ENCODE measurements at regions not wholly inside any gene's neighbourhood (a gene's known extent, or its start where the extent isn't known, plus 50 kb on each side); places are given as distances from the start of the nearest gene placed in this dataset.

DNA sequence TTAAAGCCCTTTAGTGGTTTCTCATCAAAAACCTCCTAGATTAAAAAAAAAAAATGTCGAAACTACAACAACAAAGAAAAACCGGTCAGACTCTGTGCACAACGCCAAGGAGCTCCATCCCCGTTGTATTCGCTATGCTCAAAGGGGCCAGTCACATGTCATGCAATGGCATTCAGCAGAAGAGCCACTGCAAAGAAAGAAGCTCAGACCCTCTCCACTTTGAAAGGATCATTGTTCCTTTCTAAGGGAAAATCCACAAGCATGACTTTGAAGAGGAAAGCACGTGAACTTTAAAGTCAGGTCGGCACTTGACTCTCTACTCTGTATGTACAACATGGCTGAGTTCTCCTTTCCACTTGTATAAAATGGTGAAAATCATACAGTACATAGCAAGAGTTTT, 655.6 kb downstream of the ETS1 start:
- H3K4me3 ChIP-seq (ENCODE audit: low read depth, low read length), result no peak overlapping the region
- no peak for DNase-seq (ENCODE audit: low read depth)
- TF ChIP-seq, protein P1, sequence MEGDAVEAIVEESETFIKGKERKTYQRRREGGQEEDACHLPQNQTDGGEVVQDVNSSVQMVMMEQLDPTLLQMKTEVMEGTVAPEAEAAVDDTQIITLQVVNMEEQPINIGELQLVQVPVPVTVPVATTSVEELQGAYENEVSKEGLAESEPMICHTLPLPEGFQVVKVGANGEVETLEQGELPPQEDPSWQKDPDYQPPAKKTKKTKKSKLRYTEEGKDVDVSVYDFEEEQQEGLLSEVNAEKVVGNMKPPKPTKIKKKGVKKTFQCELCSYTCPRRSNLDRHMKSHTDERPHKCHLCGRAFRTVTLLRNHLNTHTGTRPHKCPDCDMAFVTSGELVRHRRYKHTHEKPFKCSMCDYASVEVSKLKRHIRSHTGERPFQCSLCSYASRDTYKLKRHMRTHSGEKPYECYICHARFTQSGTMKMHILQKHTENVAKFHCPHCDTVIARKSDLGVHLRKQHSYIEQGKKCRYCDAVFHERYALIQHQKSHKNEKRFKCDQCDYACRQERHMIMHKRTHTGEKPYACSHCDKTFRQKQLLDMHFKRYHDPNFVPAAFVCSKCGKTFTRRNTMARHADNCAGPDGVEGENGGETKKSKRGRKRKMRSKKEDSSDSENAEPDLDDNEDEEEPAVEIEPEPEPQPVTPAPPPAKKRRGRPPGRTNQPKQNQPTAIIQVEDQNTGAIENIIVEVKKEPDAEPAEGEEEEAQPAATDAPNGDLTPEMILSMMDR (IDR thresholded peaks at IDR 0.05; ENCODE audit: low read depth, low read length, missing control alignments), result no peak

DNA sequence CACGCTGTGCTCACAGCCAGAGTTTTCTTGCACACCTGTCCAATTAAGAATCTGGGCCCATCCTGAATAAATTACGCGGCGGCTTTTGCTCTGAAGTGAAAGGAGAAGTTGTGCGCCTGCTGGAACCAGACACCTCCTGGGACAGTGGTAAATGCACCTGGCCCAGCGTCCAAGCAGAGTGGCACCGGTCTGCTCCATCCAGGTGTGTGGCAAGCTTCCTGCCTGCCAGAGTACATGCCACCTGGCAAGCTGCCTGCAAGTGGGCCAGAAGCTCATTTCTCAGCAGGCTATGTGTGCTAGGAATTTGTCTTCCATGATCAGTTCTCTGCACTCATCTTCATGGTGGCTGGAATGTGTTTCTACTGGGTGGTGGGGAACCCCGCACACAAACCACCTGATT, 660.6 kb downstream of the ETS1 start:
- no peak overlapping the region for H3K4me3 ChIP-seq (ENCODE audit: low read depth, low read length)
- no peak for DNase-seq (ENCODE audit: low read depth)
- TF ChIP-seq, protein P1 (IDR thresholded peaks at IDR 0.05; ENCODE audit: low read depth, low read length, missing control alignments), result no peak

DNA sequence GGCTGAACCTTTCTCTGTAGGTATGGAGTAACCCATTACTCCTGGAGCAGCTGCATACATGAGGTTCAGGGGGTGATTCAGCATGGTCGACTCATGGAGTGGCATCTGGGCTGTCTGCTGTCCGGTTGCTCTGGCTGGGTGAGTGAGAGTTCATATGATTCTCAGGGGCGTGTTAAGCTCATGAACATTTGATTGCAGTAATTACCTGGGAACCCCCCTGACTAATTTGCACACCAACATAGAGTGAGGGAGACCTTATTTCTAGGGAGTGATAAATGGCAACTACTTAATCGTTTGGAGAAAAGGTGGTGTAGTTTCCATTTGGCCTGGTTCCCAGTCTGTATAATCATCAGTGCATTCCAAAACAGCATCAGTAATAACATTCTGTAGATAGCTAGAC, 661.9 kb downstream of the ETS1 start:
- no peak for DNase-seq (ENCODE audit: low read depth)
- H3K4me3 ChIP-seq (ENCODE audit: low read depth, low read length), result no peak overlapping the region
- TF ChIP-seq, protein P1 (IDR thresholded peaks at IDR 0.05; ENCODE audit: low read depth, low read length, missing control alignments), result no peak

DNA sequence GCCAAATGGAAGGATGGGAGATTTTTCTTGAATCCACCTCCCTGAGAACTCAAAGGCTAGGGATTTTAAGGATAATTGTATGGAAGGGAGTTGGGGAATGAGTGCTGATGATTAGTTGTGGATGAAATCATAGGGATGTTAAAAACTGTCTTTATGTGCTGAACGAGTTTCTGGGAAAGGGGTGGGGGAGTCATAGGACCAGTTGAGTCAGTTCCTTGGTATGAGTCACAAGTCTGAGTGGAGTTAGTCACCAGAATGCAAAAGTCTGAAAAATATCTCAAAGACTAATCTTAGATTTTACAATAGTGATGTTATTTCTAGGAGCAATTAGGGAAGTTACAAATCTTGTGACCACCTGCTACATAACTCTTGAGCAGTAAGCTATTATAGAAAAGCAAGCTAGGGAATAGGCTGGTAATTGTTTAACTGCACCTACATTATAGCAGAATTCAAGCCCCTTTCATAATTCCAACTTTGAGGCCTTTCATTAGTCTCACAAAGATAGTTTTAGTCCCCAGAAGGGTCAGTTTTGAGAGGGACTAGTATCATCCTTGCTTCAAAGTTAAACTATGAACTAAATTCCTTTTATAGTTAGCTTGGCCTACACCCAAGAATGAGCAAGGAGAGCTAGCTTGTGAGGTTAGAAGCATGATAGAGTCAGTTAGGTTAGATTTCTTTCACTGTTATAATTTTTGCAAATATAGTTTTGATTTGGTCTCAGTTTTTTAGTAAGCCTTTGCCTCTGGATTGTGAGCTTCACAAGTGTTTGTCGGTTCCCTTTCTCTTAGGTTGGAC, 668.0 kb downstream of the ETS1 start:
- no peak overlapping the region for H3K4me3 ChIP-seq (ENCODE audit: low read depth, low read length)
- DNase-seq (ENCODE audit: low read depth), result no peak
- TF ChIP-seq, protein P1 (IDR thresholded peaks at IDR 0.05; ENCODE audit: low read depth, low read length, missing control alignments), result no peak

GRCh38 chr11:127902382-127902781, 685.0 kb downstream of the ETS1 start:
- H3K4me3 ChIP-seq (ENCODE audit: low read depth, low read length), result no peak overlapping the region
- DNase-seq (ENCODE audit: low read depth), result no peak
- TF ChIP-seq, protein P1 (IDR thresholded peaks at IDR 0.05; ENCODE audit: low read depth, low read length, missing control alignments), result no peak

DNA sequence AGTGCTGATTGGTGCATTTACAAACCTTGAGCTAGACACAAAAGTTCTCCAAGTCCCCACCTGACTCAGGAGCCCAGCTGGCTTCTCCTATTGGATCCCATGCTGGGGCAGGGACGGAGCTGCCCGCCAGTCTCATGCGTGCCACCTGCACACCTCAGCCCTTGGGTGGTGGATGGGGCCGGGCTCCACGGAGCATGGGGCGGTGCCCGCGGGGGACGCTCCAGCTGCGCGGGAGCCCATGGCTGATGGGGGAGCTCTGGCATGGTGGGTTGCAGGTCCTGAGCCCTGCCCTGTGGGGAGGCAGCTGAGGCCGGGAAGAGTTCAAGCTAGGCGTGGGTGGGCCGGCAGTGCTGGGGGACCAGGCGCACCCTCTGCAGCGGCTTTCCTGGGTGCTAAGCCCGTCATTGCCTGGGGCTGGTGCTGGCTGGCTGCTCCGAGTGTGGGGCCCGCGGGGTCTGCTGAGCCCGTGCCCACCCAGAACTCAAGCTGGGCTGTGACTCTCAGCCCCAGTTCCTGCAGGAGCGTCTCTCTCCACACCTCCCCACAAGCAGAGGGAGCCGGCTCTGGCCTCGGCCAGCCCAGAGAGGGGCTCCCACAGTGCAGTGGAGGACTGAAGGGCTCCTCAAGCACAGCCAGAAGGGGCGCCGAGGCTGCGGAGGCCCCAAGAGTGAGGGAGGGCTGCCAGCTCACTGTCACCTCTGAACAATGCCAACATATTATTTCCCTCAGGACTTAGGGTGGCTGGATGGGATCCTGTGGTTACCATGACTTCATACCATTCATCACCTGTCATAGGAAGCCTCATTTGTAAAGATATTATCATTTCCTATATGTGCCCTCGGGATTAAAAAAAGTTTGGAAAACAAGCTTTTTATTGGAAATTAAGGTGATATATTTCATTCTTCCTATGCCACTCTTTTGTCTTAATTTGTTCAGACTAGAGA, 688.7 kb downstream of the ETS1 start:
- DNase-seq (ENCODE audit: low read depth), result no peak
- H3K4me3 ChIP-seq (ENCODE audit: low read depth, low read length), result no peak overlapping the region
- TF ChIP-seq, protein P1 (IDR thresholded peaks at IDR 0.05; ENCODE audit: low read depth, low read length, missing control alignments), result no peak

All from GM12864 (cell line).